ENCODE measurements at regions not wholly inside any gene's neighbourhood (a gene's known extent, or its start where the extent isn't known, plus 50 kb on each side); places are given as distances from the start of the nearest gene placed in this dataset.

GRCh38 chr4:175450446-175450845 lies 361.6 kb downstream of the GPM6A start:
- DNase-seq (no peak), ATAC-seq (no peak)
- Mint-ChIP-seq H3K4me1 (no peaks in the 10 kb centered on the region), H3K27ac (no peak overlapping the region), H3K4me3 (no peak overlapping the region), H3K9me3 (peaks cover 0 to 6% of the 10 kb centered on the region in 2 donors), H3K27me3 (no peaks in the 10 kb centered on the region)

- ATAC-seq (no peak), DNase-seq (no peak)
- Mint-ChIP-seq H3K27ac (no peak overlapping the region), H3K4me3 (no peak overlapping the region), H3K27me3 (no peaks in the 10 kb centered on the region), H3K4me1 (no peaks in the 10 kb centered on the region), H3K9me3 (peaks cover 0 to 6% of the 10 kb centered on the region in 2 donors)
Observed at GRCh38 chr4:175451238-175451965, 360.7 kb downstream of the GPM6A start.

GRCh38 chr4:175453456-175453855 lies 358.6 kb downstream of the GPM6A start:
- no peak overlapping the region for H3K4me3 Mint-ChIP-seq
- H3K27ac Mint-ChIP-seq = no peak overlapping the region
- ATAC-seq = no peak
- no peaks in the 10 kb centered on the region for H3K4me1 Mint-ChIP-seq
- no peaks in the 10 kb centered on the region for H3K27me3 Mint-ChIP-seq
- DNase-seq = no peak
- peaks cover 0 to 6% of the 10 kb centered on the region in 2 donors for H3K9me3 Mint-ChIP-seq

GRCh38 chr4:175456131-175456530 lies 355.9 kb downstream of the GPM6A start:
- Mint-ChIP-seq H3K27ac (no peak overlapping the region), H3K4me1 (no peaks in the 10 kb centered on the region), H3K4me3 (no peak overlapping the region), H3K27me3 (no peaks in the 10 kb centered on the region), H3K9me3 (no peaks in the 10 kb centered on the region)
- no peak for ATAC-seq
- DNase-seq = no peak

GRCh38 chr4:175457956-175458355 lies 354.1 kb downstream of the GPM6A start:
- H3K4me1 Mint-ChIP-seq = no peaks in the 10 kb centered on the region
- H3K27me3 Mint-ChIP-seq = no peaks in the 10 kb centered on the region
- no peak for ATAC-seq
- no peak overlapping the region for H3K27ac Mint-ChIP-seq
- no peak overlapping the region for H3K4me3 Mint-ChIP-seq
- no peak for DNase-seq
- no peaks in the 10 kb centered on the region for H3K9me3 Mint-ChIP-seq

- ATAC-seq (no peak), DNase-seq (no peak)
- Mint-ChIP-seq H3K9me3 (no peaks in the 10 kb centered on the region), H3K27ac (no peak overlapping the region), H3K4me3 (no peak overlapping the region), H3K4me1 (no peaks in the 10 kb centered on the region), H3K27me3 (no peaks in the 10 kb centered on the region)
Observed at GRCh38 chr4:175459571-175459970, 352.5 kb downstream of the GPM6A start.

- no peaks in the 10 kb centered on the region for H3K4me1 Mint-ChIP-seq
- H3K27ac Mint-ChIP-seq = no peak overlapping the region
- no peak overlapping the region for H3K4me3 Mint-ChIP-seq
- ATAC-seq = no peak
- DNase-seq = no peak
- no peaks in the 10 kb centered on the region for H3K9me3 Mint-ChIP-seq
- no peaks in the 10 kb centered on the region for H3K27me3 Mint-ChIP-seq
Observed at GRCh38 chr4:175460414-175460813, 351.6 kb downstream of the GPM6A start.

GRCh38 chr4:175469514-175469913 lies 342.6 kb downstream of the GPM6A start:
- DNase-seq (no peak), ATAC-seq (no peak)
- Mint-ChIP-seq H3K4me3 (no peak overlapping the region), H3K9me3 (peaks cover 6 to 25% of the 10 kb centered on the region in 2 donors), H3K4me1 (no peaks in the 10 kb centered on the region), H3K27ac (no peak overlapping the region), H3K27me3 (no peaks in the 10 kb centered on the region)

GRCh38 chr4:175470131-175470530 lies 341.9 kb downstream of the GPM6A start:
- Mint-ChIP-seq H3K27me3 (no peaks in the 10 kb centered on the region), H3K9me3 (peaks cover 6 to 25% of the 10 kb centered on the region in 2 donors), H3K27ac (no peak overlapping the region), H3K4me1 (no peaks in the 10 kb centered on the region), H3K4me3 (no peak overlapping the region)
- ATAC-seq (no peak), DNase-seq (no peak)

- Mint-ChIP-seq H3K4me1 (no peaks in the 10 kb centered on the region), H3K27ac (no peak overlapping the region), H3K9me3 (no peaks in the 10 kb centered on the region), H3K4me3 (no peak overlapping the region), H3K27me3 (no peaks in the 10 kb centered on the region)
- ATAC-seq (no peak), DNase-seq (no peak)
Observed at GRCh38 chr4:175480404-175480803, 331.7 kb downstream of the GPM6A start.

- Mint-ChIP-seq H3K4me1 (no peaks in the 10 kb centered on the region), H3K9me3 (peaks cover 8 to 29% of the 10 kb centered on the region in 2 donors), H3K27ac (no peak overlapping the region), H3K4me3 (no peak overlapping the region), H3K27me3 (no peaks in the 10 kb centered on the region)
- DNase-seq (no peak), ATAC-seq (peak; percentile 31)
Observed at GRCh38 chr4:175499735-175500352, 312.2 kb downstream of the GPM6A start.

GRCh38 chr4:175504318-175504717 lies 307.7 kb downstream of the GPM6A start:
- Mint-ChIP-seq H3K27me3 (no peaks in the 10 kb centered on the region), H3K9me3 (peaks cover 5 to 18% of the 10 kb centered on the region in 2 donors), H3K27ac (no peak overlapping the region), H3K4me3 (no peak overlapping the region), H3K4me1 (no peaks in the 10 kb centered on the region)
- no peak for DNase-seq
- ATAC-seq = no peak

- ATAC-seq (no peak), DNase-seq (no peak)
- Mint-ChIP-seq H3K4me3 (no peak overlapping the region), H3K4me1 (no peaks in the 10 kb centered on the region), H3K27ac (no peak overlapping the region), H3K9me3 (peaks cover 0 to 5% of the 10 kb centered on the region in 2 donors), H3K27me3 (no peaks in the 10 kb centered on the region)
Observed at GRCh38 chr4:175509320-175509719, 302.7 kb downstream of the GPM6A start.

- no peak for ATAC-seq
- Mint-ChIP-seq H3K27ac (no peak overlapping the region), H3K9me3 (peaks cover 0 to 5% of the 10 kb centered on the region in 2 donors), H3K4me1 (no peaks in the 10 kb centered on the region), H3K27me3 (no peaks in the 10 kb centered on the region), H3K4me3 (no peak overlapping the region)
- DNase-seq = no peak
Observed at GRCh38 chr4:175511861-175512260, 300.2 kb downstream of the GPM6A start.

GRCh38 chr4:175514174-175514573 lies 297.9 kb downstream of the GPM6A start:
- DNase-seq (no peak), ATAC-seq (no peak)
- Mint-ChIP-seq H3K27ac (no peak overlapping the region), H3K27me3 (no peaks in the 10 kb centered on the region), H3K4me1 (no peaks in the 10 kb centered on the region), H3K4me3 (no peak overlapping the region), H3K9me3 (peaks cover 0 to 5% of the 10 kb centered on the region in 2 donors)

- Mint-ChIP-seq H3K9me3 (peaks cover 0 to 9% of the 10 kb centered on the region in 2 donors), H3K27me3 (no peaks in the 10 kb centered on the region), H3K27ac (no peak overlapping the region), H3K4me1 (no peaks in the 10 kb centered on the region), H3K4me3 (no peak overlapping the region)
- ATAC-seq = no peak
- DNase-seq = no peak
Observed at GRCh38 chr4:175530655-175531054, 281.4 kb downstream of the GPM6A start.
